GM18951 (cell line): ENCODE measurements at regions not wholly inside any gene's neighbourhood (a gene's known extent, or its start where the extent isn't known, plus 50 kb on each side); places are given as distances from the start of the nearest gene placed in this dataset.

Experiments used
- POLR2A ChIP-seq: IDR thresholded peaks from 4 replicates; pipeline ENCODE4 v1.6.1; 2011; ENCODE audit warnings: mild to moderate bottlenecking; ENCODE audit not compliant: insufficient read length, insufficient read depth; ENCODE audit errors: extremely low read depth
- in situ Hi-C: fragments of 300-500 bp; cut with MboI; formaldehyde crosslinking; loops from one replicate; pipeline ENCODE4 v1.12.0; 2022; ENCODE audit warnings: low sequenced_read_pairs, mixed read lengths, inconsistent platforms; ENCODE audit not compliant: unreplicated experiment

GRCh38 chr13:50685956-50686355, 157.5 kb downstream of the DLEU7 start:
- TF ChIP-seq POLR2A: no peak

GRCh38 chr13:50686551-50686950, 156.9 kb downstream of the DLEU7 start:
- in situ Hi-C loops: no loop called here
- TF ChIP-seq POLR2A: no peak

More at GRCh38 chr13:50685956-50686355, 157.5 kb downstream of the DLEU7 start:
- in situ Hi-C loops: no loop called here

GRCh38 chr13:50687545-50687944, 155.9 kb downstream of the DLEU7 start:
- in situ Hi-C loops: no loop called here

GRCh38 chr13:50690006-50690405, 153.5 kb downstream of the DLEU7 start:
- in situ Hi-C loops: no loop called here
- no peak for TF ChIP-seq POLR2A

More at GRCh38 chr13:50687545-50687944, 155.9 kb downstream of the DLEU7 start:
- TF ChIP-seq POLR2A: no peak

GRCh38 chr13:50691176-50691680, 152.3 kb downstream of the DLEU7 start:
- in situ Hi-C loops: no loop called here
- TF ChIP-seq POLR2A: no peak

GRCh38 chr13:50691681-50692263, 151.7 kb downstream of the DLEU7 start:
- no peak for TF ChIP-seq POLR2A
- in situ Hi-C loops: no loop called here

GRCh38 chr13:50692396-50692915, 151.0 kb downstream of the DLEU7 start:
- TF ChIP-seq POLR2A: no peak
- in situ Hi-C loops: no loop called here

- no peak for TF ChIP-seq POLR2A
- in situ Hi-C loops: no loop called here
Observed at GRCh38 chr13:50693727-50694126, 149.8 kb downstream of the DLEU7 start.

GRCh38 chr13:50697746-50698539, 145.5 kb downstream of the DLEU7 start:
- no peak for TF ChIP-seq POLR2A
- in situ Hi-C loops: no loop called here

- TF ChIP-seq POLR2A: no peak
- in situ Hi-C loops: no loop called here
Observed at GRCh38 chr13:50699874-50700663, 143.4 kb downstream of the DLEU7 start.

GRCh38 chr13:50700664-50701305, 142.7 kb downstream of the DLEU7 start:
- in situ Hi-C loops: no loop called here
- no peak for TF ChIP-seq POLR2A

- in situ Hi-C loops: no loop called here
- no peak for TF ChIP-seq POLR2A
Observed at GRCh38 chr13:50701469-50701868, 142.0 kb downstream of the DLEU7 start.

- no peak for TF ChIP-seq POLR2A
- in situ Hi-C loops: no loop called here
Observed at GRCh38 chr13:50706505-50706904, 137.0 kb downstream of the DLEU7 start.

GRCh38 chr13:50707628-50708027, 135.9 kb downstream of the DLEU7 start:
- in situ Hi-C loops: no loop called here
- TF ChIP-seq POLR2A: no peak
